ENCODE measurements at regions not wholly inside any gene's neighbourhood (a gene's known extent, or its start where the extent isn't known, plus 50 kb on each side); places are given as distances from the start of the nearest gene placed in this dataset.

GRCh38 chr4:14641871-14642270, 360.4 kb upstream of the CPEB2 start:
- TF ChIP-seq CTCF (IDR thresholded peaks at IDR 0.05) (no peak), POLR2AphosphoS5 (IDR thresholded peaks at IDR 0.05) (no peak), POLR2A (IDR thresholded peaks at IDR 0.05) (no peak)
